ENCODE measurements at regions not wholly inside any gene's neighbourhood (a gene's known extent, or its start where the extent isn't known, plus 50 kb on each side); places are given as distances from the start of the nearest gene placed in this dataset.
"Not testable (repeated sequence)": the region's sequence is repeated elsewhere in the genome, so short reads cannot be mapped to it uniquely, and the experiment has no call there.

DNA sequence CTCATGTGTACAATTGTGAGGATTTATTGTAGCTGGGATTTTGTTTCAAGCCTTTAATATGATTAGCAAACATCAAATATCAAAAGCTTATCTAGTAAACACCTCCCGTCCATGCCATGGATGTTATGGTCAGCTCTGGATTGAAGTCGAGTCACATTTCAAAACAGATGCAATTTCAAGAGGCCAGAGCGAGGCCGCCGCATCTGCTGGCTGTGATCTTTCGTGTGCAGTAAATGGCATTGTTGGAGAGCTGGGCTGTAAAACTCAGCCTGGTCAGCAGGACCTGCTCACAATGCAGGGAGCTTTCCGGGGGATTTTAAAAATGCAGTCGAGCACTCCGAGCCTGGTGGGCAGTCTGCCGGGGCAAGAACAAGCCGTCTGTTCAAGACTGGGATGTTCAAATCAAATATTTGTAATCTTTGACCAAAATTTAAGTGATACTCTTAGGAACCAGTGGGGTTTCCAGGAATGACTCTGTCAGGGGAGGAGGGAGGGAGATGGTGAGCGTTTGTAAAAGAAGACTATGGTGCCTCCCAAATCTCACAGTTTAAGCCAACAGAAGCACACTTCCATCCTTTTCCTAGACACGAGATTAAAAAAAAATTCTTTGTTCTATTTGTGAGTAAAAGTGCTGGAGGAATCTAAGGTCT is 97.6 kb downstream of the MYCN start:
- DNase-seq: no peak

DNA sequence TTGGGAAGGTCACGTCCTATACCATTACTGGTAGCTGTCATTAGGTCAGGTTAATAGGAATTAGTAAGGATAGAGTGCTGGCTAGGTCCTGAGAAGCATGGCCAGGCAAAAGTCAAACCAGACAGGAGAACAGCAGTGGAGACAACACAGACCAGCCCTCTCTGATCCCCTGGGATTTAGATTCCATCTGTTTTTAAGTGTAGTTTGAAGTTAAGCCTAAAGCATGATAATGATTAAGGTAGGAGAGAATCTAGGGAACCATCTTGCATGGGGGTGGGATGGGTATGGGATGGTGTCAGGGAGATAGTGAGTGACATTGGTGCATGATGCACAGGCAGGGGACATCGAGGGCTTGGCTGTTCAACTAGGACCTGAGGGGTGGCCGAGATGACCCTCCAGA is 96.6 kb downstream of the MYCN start:
- DNase-seq: no peak

DNA sequence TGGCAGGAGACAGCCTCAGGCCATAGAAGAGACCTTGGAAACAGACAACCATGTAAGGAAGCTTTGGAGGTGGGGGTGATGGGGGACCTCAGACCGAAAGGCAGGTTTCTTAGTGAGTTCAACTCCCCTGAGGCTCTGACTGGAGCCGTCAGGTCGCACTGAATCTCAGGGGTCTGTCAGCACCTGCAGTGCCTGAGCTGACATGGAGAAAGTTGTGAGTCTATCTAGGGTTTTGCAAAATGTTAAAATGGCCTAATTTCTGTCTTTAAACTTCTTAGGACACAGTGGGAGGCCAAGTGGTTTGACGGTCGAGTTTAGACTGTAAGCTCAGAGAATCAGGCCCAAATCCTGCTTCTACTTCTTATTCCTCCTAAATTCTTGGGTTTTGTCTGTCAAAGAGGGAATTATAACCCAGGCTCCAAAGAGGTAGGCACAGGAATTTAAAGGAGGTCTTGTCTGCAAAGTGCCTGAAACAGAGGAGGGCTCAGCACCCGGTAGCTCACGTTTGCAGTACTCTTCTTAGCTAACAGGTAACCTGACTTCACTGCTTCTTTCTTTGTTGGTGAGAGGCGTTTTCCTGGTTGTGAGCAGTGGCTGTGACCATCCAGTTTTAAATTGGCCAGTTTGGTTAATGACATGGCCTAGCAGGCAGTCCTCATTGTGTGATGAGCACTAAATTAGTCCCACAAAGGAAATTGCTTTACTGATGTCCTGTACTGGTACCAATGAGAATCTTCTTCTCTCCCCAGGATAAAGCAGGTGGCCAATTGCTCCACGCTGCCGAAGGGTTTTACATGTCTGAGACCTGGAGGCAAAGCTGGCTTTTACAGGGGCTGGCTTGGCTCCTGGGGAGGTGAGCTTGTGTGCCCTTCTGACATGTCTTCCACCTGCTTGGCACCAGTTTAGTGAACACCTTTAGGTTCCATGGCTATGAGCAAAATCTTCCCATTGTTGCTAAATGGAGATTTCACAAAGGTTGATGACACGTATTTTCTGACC is 95.7 kb downstream of the MYCN start:
- DNase-seq: no peak

- no peak for DNase-seq
Measured at GRCh38 chr2:16034975-16035746, 94.8 kb downstream of the MYCN start.

GRCh38 chr2:16034151-16034974 is 94.0 kb downstream of the MYCN start:
- no peak for DNase-seq

- no peak for DNase-seq
Measured at GRCh38 chr2:16033032-16033293, 92.6 kb downstream of the MYCN start.

DNA sequence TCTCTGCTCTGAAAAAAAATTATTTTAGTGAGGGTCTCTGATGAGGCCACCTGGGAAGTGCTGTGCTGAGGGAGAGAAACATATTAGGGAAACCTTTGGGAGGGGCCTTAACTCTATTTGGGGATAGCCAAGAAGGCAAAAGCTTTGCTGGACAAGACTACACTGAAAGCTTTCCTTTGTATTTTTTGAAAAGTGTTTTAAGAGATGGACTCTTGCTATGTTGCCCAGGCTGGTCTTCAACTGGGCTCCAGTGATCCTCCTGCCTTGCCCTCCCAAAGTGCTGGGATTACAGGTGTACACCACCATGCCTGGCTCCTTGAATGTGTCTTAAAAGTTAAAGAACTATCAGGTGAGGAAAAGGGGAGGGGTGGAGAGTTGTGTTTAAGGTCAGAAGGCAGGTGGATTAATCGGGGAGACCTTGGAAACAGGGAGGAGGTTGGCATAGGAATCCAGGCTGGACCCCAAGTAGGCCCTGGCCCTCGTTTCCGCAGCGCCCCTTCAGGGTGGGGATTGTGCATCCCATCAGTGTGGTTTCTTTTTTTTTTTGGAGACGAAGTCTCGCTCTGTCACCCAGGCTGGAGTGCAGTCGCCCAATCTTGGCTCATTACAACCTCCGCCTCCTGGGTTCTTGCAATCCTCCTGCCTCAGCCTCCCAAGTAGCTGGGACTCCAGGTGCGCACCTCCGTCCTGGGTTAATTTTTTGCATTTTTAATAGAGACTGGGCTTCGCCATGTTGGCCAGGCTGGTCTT is 92.1 kb downstream of the MYCN start:
- no peak for DNase-seq

GRCh38 chr2:16031848-16032159 is 91.5 kb downstream of the MYCN start:
- DNase-seq: no peak

DNA sequence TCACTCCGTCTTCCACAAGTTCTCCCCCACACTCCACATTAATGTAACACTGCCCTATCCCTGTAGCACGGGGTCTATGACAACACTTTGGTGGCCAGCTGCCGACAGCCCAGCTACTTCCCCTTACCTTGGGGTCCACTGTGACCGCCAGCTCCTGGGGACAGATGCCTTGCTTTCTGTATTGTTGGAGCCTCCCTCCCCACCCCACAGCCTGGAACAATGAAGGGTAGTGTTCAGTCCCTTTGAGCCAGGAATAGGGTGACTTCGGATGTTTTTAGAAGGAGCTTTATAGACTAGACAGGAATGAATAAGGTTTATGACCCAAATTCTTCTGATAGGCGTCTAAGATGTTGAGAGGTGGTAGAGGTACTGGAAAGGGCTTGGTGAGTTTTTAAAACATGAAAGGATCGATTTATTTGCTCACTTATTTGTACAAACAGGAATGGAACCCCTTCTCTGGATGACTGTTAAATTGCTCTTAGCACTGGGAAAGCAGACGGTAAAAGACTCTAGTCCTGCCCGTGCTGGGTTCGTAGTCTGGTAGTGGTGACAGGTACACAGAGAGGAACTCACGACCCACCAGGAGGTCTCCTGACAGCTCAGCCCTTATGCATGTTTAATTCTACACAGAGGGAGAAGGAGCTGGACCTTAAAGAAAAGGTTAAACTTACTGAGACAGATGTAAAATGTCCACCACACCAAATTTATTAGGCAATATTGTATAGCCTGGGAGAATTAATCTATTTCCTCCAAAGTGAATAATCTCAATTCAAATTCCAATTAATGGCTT is 90.9 kb downstream of the MYCN start:
- no peak for DNase-seq

DNA sequence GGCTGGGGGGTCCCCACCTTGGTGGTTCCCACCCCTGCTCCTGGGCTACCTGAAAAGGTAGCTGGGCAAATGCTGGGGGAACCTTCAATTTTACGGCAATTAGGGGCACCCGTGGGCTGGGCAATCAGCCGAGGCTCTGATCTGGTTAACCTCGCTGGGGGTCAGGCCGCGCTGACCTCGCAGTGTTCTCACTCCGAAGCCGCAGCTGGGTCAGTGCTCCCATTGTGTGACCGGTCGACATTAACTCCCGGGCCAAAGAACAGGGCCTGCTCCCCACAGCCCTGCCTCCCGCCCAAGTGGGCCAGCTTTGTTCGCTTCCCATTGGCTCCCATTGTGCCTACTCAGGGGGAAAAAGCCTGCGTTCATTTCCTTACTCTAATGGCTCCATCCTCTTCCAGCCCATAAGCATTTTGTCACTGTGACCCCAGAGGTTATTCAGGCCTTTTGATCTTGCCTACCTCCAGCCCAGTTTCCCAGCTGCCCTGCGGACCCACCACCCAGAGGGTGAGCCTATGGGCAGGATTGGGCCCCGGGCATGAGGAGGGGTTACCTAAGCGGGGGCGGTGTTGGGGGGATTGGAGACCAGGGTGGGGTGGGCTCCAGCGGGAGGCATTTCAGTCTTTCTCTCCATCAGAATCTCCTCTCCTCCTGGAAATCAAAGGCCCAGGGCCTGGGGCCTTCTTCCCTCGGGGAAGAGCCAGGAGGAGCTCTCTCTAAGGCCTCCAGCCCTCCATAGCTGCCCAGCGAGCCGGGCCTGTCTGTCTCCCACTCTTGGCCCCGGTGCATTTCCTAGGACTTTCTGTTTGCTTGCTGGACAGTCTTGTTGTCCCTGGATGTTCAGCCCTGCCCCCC is 90.1 kb downstream of the MYCN start:
- DNase-seq: no peak

DNA sequence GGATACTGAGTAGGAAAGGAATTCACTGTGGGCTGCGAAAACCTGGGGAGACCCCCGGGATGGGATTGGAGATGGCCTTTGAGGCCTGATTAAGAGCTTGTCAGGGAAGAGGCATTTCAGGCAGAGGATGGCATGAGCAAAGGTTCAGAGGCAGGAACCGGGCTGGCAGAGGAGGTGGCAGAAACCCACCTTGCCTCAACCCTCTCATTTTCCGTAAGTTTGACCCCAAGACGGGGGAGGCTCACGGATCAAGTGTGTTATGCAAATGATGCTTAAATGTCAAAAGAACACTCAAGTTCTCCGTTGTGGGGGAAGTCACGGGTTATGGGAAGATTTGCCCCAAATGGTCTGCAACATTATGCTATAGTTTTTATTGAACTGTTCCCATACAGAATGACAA is 88.3 kb downstream of the MYCN start:
- no peak for DNase-seq

- no peak for DNase-seq
Measured at GRCh38 chr2:16026816-16027501, 86.6 kb downstream of the MYCN start.

DNA sequence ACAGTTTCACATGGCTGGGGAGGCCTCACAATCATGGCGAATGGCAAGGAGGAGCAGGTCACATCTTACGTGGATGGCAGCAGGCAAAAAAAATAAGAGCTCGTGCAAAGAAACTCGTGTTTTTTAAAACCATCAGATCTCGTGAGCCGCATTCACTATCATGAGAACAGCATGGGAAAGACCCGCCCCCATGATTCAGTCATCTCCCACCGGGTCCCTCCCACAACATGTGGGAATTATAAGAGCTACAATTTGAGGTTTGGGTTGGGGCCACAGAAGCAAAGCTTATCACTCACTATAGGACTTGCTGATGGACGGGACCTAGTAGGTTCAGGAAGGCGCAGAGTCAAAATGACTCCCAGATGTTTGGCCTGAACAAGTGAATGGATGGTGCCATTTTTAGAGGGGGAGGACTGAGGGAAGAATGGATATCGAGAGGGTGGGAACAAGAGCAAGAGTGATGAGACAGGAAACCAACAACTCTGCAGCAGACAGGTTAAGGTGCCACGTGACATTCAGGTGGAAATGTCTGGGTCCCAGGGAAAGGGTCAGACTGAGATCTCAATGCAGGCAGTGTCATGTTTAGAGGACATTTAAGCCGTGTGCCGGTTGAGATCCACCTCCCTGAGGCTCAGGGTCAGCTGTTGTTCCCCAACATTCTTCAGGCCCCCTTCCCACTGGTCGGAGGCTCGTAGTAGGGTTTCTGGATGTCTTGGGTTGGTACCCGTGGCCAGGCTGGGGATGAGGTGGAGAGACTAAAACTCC is 85.7 kb downstream of the MYCN start:
- no peak for DNase-seq

DNA sequence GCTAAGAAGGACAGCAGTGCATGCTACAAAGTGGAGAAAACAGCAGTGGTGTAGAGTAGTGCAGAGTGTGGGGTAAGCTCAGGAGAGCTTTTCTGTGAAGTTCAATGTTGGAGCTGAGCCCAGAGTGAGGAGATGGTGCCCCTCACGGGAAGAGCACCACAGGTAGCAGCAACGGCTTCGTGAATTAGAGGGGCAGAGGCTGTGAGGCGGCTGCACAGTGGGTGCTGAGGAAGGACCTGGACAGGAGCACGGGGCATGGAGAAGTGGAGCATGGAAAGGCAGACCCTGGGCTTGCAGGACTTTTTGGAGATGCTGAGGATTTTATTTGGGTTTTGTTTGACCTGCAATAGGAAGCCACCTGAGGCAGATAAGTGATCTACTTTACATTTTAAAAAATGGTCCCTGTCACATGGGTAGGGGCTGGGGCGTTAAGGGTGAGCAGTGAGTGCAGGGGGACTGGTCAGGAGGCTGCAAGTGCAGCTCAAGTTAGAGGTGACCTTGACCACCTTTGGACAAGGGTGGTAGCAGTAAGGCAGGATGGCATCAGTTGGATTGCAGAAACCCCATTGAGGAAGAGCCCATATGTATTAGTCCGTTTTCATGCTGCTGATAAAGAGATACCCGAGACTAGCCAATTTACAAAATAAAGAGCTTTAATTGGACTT is 85.0 kb downstream of the MYCN start:
- no peak for DNase-seq

GRCh38 chr2:16024628-16025027 is 84.3 kb downstream of the MYCN start:
- DNase-seq: not testable (repeated sequence)

DNA sequence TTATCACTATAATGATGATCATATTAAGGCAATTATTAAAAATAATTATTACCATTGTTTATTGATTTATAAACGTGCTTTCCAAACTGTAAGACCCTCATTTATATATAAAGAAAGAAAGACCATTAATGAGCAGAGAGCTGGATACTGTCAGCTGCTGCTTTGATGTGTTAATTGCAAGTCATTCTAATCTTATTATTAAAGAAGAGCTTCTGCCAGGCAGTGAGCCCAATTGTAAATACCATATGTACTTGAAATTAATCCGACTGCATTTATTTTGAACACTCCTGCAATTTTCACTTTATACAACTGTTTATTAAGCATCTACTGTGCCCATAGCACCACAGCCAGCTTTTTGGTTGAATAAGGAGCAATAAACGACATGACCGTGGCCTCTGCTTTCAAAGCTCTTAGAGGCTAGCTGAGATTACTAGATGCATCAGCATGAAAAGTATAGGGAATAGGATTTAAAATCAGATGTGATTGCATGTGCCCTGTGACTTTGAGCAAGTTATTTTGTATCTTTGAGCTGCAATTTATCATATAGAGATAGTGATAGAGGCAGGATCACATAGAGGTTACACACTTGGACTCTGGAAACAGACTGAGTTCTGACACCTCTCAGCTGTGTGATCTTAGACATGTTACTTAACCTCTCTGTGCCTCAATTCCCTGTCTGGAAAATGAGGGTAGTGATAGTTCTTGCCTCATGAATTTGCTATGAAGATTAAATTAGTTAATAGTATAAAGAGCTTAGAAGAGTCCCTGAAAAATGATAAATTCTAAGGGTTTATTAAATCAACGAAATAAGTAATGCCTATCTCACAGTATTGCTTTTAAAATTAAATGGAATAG is 83.4 kb downstream of the MYCN start:
- DNase-seq: no peak

DNA sequence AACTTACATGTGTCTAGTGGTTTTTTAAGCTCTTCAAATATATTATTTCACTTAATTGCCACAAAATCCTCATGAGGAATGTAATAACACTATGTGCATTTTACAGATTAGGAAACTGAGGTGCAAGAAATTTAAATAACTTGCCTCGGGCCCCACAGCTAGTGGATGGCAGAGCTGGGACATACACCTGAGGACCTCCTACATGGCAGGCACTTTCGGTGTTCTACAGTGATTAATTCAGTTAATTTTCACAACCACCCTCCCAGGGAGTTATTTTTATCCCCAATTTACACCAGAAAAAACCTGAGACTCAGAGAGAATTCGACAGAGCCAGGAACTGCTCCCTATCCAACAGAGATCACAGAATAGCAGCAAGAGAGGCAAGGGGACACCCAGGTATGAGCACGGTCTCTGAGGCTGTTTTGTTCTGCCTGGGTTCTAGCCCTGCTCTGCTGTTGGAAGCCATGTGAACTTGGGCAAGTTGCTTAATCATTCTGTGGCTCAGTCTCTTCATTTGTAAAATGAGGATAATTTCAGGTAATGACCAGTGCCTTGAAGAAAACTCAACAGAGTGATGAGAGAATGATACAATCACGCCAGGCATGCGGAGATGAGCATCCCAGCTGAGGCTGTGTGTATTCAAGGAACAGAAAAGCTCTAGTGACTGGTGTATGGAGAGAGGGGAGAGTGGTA is 82.3 kb downstream of the MYCN start:
- DNase-seq: no peak
